A673 (cell line): ENCODE measurements at regions not wholly inside any gene's neighbourhood (a gene's known extent, or its start where the extent isn't known, plus 50 kb on each side); places are given as distances from the start of the nearest gene placed in this dataset.

Source experiments
- BruUV-seq: library from RNA; stranded (reverse); fragments of 400-500 nt; replicated peaks from 2 replicates; lab custom pipeline; 2021; lab: Mats Ljungman, UMichigan
- CTCF ChIA-PET: fragments of 300-600 bp; sonication (Branson Sonifier 250); formaldehyde crosslinking; loops from one replicate; lab custom pipeline; 2022; ENCODE audit warnings: antibody characterized with exemption; lab: Charles Lee
- POLR2A ChIA-PET: fragments of 300-600 bp; sonication (Branson Sonifier 250); formaldehyde crosslinking; loops from one replicate; lab custom pipeline; 2022; ENCODE audit warnings: antibody characterized with exemption; ENCODE audit not compliant: low non-redundant PET; lab: Charles Lee
- DNase-seq: peaks from one replicate; pipeline ENCODE4 v3.0.0-alpha.2; 2015; ENCODE audit warnings: low spot score
- H3K27ac ChIP-seq: fragments of 200-600 bp; sonication (generic); 2 replicates; pipeline ENCODE4 v1.5.1; 2016; ENCODE audit warnings: mixed run types, low read depth, mild to moderate bottlenecking, mixed read lengths, antibody characterized with exemption, low read length; ENCODE audit not compliant: poor library complexity, severe bottlenecking
- H3K27me3 ChIP-seq: fragments of 200-600 bp; sonication (generic); replicated peaks from 2 replicates; pipeline ENCODE4 v1.6.1; 2017; ENCODE audit warnings: mixed run types, low read depth, mild to moderate bottlenecking, mixed read lengths, antibody characterized with exemption, low read length; ENCODE audit not compliant: insufficient read depth, poor library complexity
- H3K36me3 ChIP-seq: fragments of 200-600 bp; sonication (generic); 2 replicates; pipeline ENCODE4 v1.6.1; 2016; ENCODE audit warnings: mixed run types, mild to moderate bottlenecking, mixed read lengths, antibody characterized with exemption, low read length; ENCODE audit not compliant: insufficient read depth, poor library complexity, severe bottlenecking
- H3K4me1 ChIP-seq: fragments of 200-600 bp; sonication (generic); 2 replicates; pipeline ENCODE4 v1.6.1; 2017; ENCODE audit warnings: mixed run types, mild to moderate bottlenecking, mixed read lengths, antibody characterized with exemption, low read length; ENCODE audit not compliant: insufficient read depth, poor library complexity, severe bottlenecking
- H3K4me3 ChIP-seq: fragments of 200-600 bp; sonication (generic); 2 replicates; pipeline ENCODE4 v1.5.1; 2016; ENCODE audit warnings: low read depth, mixed run types, mild to moderate bottlenecking, mixed read lengths, low read length; ENCODE audit not compliant: poor library complexity, severe bottlenecking
- H3K9me3 ChIP-seq: fragments of 200-600 bp; sonication (generic); 2 replicates; pipeline ENCODE4 v1.6.1; 2016; ENCODE audit warnings: mixed run types, low read depth, mild to moderate bottlenecking, mixed read lengths, antibody characterized with exemption, low read length; ENCODE audit not compliant: poor library complexity, severe bottlenecking
- EZH2 ChIP-seq: fragments of 200-600 bp; sonication (generic); IDR thresholded peaks from 2 replicates; pipeline ENCODE4 v1.6.1; 2017; ENCODE audit warnings: borderline replicate concordance, low read depth, mild to moderate bottlenecking, mixed read lengths, antibody characterized with exemption, low read length; ENCODE audit not compliant: poor library complexity, severe bottlenecking
- intact Hi-C: fragments of 100-400 bp; cut with micrococcal nuclease; formaldehyde crosslinking; loops from one replicate; pipeline ENCODE4 v1.10.0; 2022; ENCODE audit not compliant: unreplicated experiment
- TF ChIP-seq, protein P1 (sequence below): fragments of 300-800, 200-600 bp; sonication (generic); conservative IDR thresholded peaks from 2 replicates; pipeline ENCODE4 v1.5.1; 2017; ENCODE audit warnings: low read depth, mild to moderate bottlenecking, antibody characterized with exemption, low read length, moderate library complexity, mixed read lengths

DNA sequence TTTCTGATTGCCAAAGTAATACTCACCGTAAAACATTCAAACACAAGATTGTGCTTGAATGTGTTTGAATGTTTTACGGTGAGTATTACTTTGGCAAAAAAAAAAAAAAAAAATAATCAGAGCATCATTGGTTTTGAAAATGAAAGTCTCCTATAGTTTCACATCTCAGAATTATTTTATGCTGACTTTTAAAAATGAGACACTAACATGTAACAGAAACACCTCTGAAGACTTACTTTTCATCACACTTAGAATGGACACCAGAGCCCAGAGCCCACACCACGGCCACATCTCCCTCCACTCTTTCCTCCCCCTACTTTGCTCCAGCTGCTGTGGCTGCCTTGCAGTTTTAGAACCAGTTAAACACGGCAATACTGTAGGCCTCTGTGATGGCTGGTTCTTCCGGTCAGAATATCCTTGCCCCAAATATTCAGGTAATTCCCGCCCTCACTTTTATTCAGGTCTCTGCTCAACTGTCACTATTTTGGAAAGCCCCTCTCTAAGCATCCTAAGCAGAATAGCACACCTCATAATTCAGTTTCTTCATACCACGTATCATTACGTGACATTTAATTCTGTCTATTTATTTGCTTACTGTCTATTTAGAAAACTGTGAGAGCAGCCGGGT lies 138.9 kb upstream of the MAX start:
- intact Hi-C loops: no loop called here
- Histone ChIP-seq H3K36me3 (no peaks in the 10 kb centered on the region), H3K9me3 (no peaks in the 10 kb centered on the region), H3K4me3 (no peak overlapping the region), H3K27ac (no peak overlapping the region), H3K27me3 (no peaks in the 10 kb centered on the region), H3K4me1 (no peaks in the 10 kb centered on the region)
- no peak for DNase-seq
- ChIA-PET POLR2A (no interaction called here), CTCF (no interaction called here)
- TF ChIP-seq, protein P1, sequence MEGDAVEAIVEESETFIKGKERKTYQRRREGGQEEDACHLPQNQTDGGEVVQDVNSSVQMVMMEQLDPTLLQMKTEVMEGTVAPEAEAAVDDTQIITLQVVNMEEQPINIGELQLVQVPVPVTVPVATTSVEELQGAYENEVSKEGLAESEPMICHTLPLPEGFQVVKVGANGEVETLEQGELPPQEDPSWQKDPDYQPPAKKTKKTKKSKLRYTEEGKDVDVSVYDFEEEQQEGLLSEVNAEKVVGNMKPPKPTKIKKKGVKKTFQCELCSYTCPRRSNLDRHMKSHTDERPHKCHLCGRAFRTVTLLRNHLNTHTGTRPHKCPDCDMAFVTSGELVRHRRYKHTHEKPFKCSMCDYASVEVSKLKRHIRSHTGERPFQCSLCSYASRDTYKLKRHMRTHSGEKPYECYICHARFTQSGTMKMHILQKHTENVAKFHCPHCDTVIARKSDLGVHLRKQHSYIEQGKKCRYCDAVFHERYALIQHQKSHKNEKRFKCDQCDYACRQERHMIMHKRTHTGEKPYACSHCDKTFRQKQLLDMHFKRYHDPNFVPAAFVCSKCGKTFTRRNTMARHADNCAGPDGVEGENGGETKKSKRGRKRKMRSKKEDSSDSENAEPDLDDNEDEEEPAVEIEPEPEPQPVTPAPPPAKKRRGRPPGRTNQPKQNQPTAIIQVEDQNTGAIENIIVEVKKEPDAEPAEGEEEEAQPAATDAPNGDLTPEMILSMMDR: no peak
- TF ChIP-seq EZH2: no peak
- BruUV-seq: no TSS peak

GRCh38 chr14:65242732-65243134 lies 140.4 kb upstream of the MAX start:
- no peaks in the 10 kb centered on the region for H3K27me3 ChIP-seq
- BruUV-seq: no TSS peak
- no peaks in the 10 kb centered on the region for H3K4me1 ChIP-seq
- no peak for DNase-seq
- H3K27ac ChIP-seq: no peak overlapping the region
- no peaks in the 10 kb centered on the region for H3K36me3 ChIP-seq
- POLR2A ChIA-PET: no interaction called here
- no peaks in the 10 kb centered on the region for H3K9me3 ChIP-seq
- no peak overlapping the region for H3K4me3 ChIP-seq
- no peak for TF ChIP-seq EZH2
- TF ChIP-seq, protein P1: no peak
- intact Hi-C loops: no loop called here
- CTCF ChIA-PET: no interaction called here

GRCh38 chr14:65243766-65244442 lies 141.6 kb upstream of the MAX start:
- POLR2A ChIA-PET: no interaction called here

More at GRCh38 chr14:65243766-65244442, 141.6 kb upstream of the MAX start:
- TF ChIP-seq EZH2: no peak
- TF ChIP-seq, protein P1: no peak
- Histone ChIP-seq H3K36me3 (no peaks in the 10 kb centered on the region), H3K27ac (no peak overlapping the region), H3K9me3 (no peaks in the 10 kb centered on the region), H3K4me3 (no peak overlapping the region), H3K27me3 (no peaks in the 10 kb centered on the region), H3K4me1 (no peaks in the 10 kb centered on the region)
- no peak for DNase-seq
- BruUV-seq: no TSS peak
- intact Hi-C loops: no loop called here
- CTCF ChIA-PET: no interaction called here
